Natural killer cell (primary cell): ENCODE measurements at regions not wholly inside any gene's neighbourhood (a gene's known extent, or its start where the extent isn't known, plus 50 kb on each side); places are given as distances from the start of the nearest gene placed in this dataset.

Experiments used
- ATAC-seq, 3 donors: fragments of 150-1000 bp in 2 of 3; fragments of 200-7000 bp in 1 of 3; cut with Tn5 transposase; 1 replicate in 1 of 3; 2 replicates in 2 of 3; pipeline ENCODE4 v1.10.0; 2021; ENCODE audit warnings: mild to moderate bottlenecking in 2 of 3, moderate library complexity in 2 of 3
- DNase-seq, 2 donors: peaks; one replicate each; pipeline versions ENCODE4 v3.0.0 to v3.0.0-alpha.2; 2013 to 2021; ENCODE audit warnings: mixed read lengths in 1 of 2
- H3K27ac ChIP-seq: one replicate; pipeline ENCODE4 v1.5.1; 2013; ENCODE audit warnings: mild to moderate bottlenecking, low read length
- H3K27me3 ChIP-seq: one replicate; pipeline ENCODE4 v1.6.1; 2013; ENCODE audit warnings: low read length; ENCODE audit not compliant: control insufficient read depth, insufficient read depth
- H3K36me3 ChIP-seq: one replicate; pipeline ENCODE4 v1.6.1; 2013; ENCODE audit warnings: low read length; ENCODE audit not compliant: control insufficient read depth, insufficient read depth
- H3K4me1 ChIP-seq: one replicate; pipeline ENCODE4 v1.6.1; 2013; ENCODE audit warnings: low read length; ENCODE audit not compliant: control insufficient read depth, insufficient read depth
- H3K4me3 ChIP-seq: one replicate; pipeline ENCODE4 v1.5.1; 2013; ENCODE audit warnings: low read length
- H3K9me3 ChIP-seq: one replicate; pipeline ENCODE4 v1.6.1; 2013; ENCODE audit warnings: low read length; ENCODE audit not compliant: control insufficient read depth, insufficient read depth
- H3K27ac Mint-ChIP-seq, 2 donors: one replicate each; pipeline ENCODE4 v1.8.0; 2022; ENCODE audit warnings: mild to moderate bottlenecking in 2 of 2, mixed read lengths in 2 of 2, moderate library complexity in 1 of 2
- H3K27me3 Mint-ChIP-seq, 2 donors: one replicate each; pipeline ENCODE4 v1.8.0; 2022; ENCODE audit warnings: low read depth in 2 of 2, mixed read lengths in 2 of 2
- H3K36me3 Mint-ChIP-seq: one replicate; pipeline ENCODE4 v1.8.0; 2022; ENCODE audit warnings: mixed read lengths
- H3K4me1 Mint-ChIP-seq, 2 donors: one replicate each; pipeline ENCODE4 v1.8.0; 2022; ENCODE audit warnings: mixed read lengths in 2 of 2
- H3K4me3 Mint-ChIP-seq: one replicate; pipeline ENCODE4 v1.8.0; 2022; ENCODE audit warnings: mild to moderate bottlenecking, moderate library complexity, mixed read lengths
- H3K9me3 Mint-ChIP-seq, 2 donors: one replicate each; pipeline ENCODE4 v1.8.0; 2022; ENCODE audit warnings: mixed read lengths in 2 of 2
- CTCF ChIP-seq: fragments of 200-600 bp; IDR thresholded peaks from one replicate; pipeline ENCODE4 v1.8.0; 2022; ENCODE audit warnings: antibody characterized with exemption
- WGBS: methylation state at CpG from one replicate; pipeline ENCODE4 v1.1.7; 2013; ENCODE audit warnings: missing lambda C conversion rate; ENCODE audit not compliant: insufficient coverage; 5-methylcytosine and 5-hydroxymethylcytosine counted together
- intact Hi-C: fragments of 100-400 bp; cut with micrococcal nuclease; formaldehyde crosslinking; loops from one replicate; pipeline ENCODE4 v1.14.2; 2022

GRCh38 chr16:73459586-73459985, 411.7 kb upstream of the ZFHX3 start:
- no peak overlapping the region for H3K4me3 ChIP-seq
- intact Hi-C loops = no loop called here
- H3K4me1 ChIP-seq = no peaks in the 10 kb centered on the region
- H3K36me3 ChIP-seq = no peaks in the 10 kb centered on the region
- Mint-ChIP-seq H3K27ac (no peak overlapping the region), H3K9me3 (peaks cover 3 to 4% of the 10 kb centered on the region in 2 donors), H3K27me3 (no peaks in the 10 kb centered on the region), H3K4me3 (no peak overlapping the region), H3K36me3 (no peaks in the 10 kb centered on the region), H3K4me1 (no peaks in the 10 kb centered on the region)
- H3K27me3 ChIP-seq = no peaks in the 10 kb centered on the region
- ATAC-seq = no peak
- no peak overlapping the region for H3K27ac ChIP-seq
- 77% methylated on average over 3 of the region's 5 CpGs for WGBS
- no peak for TF ChIP-seq CTCF
- DNase-seq = no peak
- no peaks in the 10 kb centered on the region for H3K9me3 ChIP-seq

- Mint-ChIP-seq H3K36me3 (no peaks in the 10 kb centered on the region), H3K4me3 (no peak overlapping the region), H3K9me3 (peaks cover 0 to 4% of the 10 kb centered on the region in 2 donors), H3K4me1 (no peaks in the 10 kb centered on the region), H3K27ac (no peak overlapping the region), H3K27me3 (no peaks in the 10 kb centered on the region)
- Histone ChIP-seq H3K27ac (no peak overlapping the region), H3K4me1 (no peaks in the 10 kb centered on the region), H3K36me3 (no peaks in the 10 kb centered on the region), H3K27me3 (no peaks in the 10 kb centered on the region), H3K4me3 (no peak overlapping the region), H3K9me3 (no peaks in the 10 kb centered on the region)
- no peak for TF ChIP-seq CTCF
- intact Hi-C loops = no loop called here
- 86% methylated on average over 1 of the region's 1 CpG for WGBS
- no peak for ATAC-seq
- no peak for DNase-seq
These were observed 409.9 kb upstream of the ZFHX3 start for GRCh38 chr16:73457851-73458250.

- WGBS = 93% methylated on average over 2 of the region's 3 CpGs
- Mint-ChIP-seq H3K27ac (no peak overlapping the region), H3K4me1 (no peaks in the 10 kb centered on the region), H3K27me3 (no peaks in the 10 kb centered on the region), H3K4me3 (no peak overlapping the region), H3K36me3 (peaks cover 15% of the 10 kb centered on the region), H3K9me3 (peaks cover 5 to 7% of the 10 kb centered on the region in 2 donors)
- TF ChIP-seq CTCF = no peak
- DNase-seq (no peak), ATAC-seq (no peak)
- Histone ChIP-seq H3K4me3 (no peak overlapping the region), H3K9me3 (no peaks in the 10 kb centered on the region), H3K4me1 (no peaks in the 10 kb centered on the region), H3K36me3 (no peaks in the 10 kb centered on the region), H3K27ac (no peak overlapping the region), H3K27me3 (no peaks in the 10 kb centered on the region)
- intact Hi-C loops = no loop called here
These were observed 401.0 kb upstream of the ZFHX3 start for GRCh38 chr16:73448970-73449369.

GRCh38 chr16:73447846-73448245, 399.9 kb upstream of the ZFHX3 start:
- no peak overlapping the region for H3K4me3 ChIP-seq
- ATAC-seq (no peak), DNase-seq (no peak)
- no peaks in the 10 kb centered on the region for H3K9me3 ChIP-seq
- Mint-ChIP-seq H3K9me3 (peaks cover 2 to 7% of the 10 kb centered on the region in 2 donors), H3K4me1 (no peaks in the 10 kb centered on the region), H3K4me3 (no peak overlapping the region), H3K27me3 (peaks cover 0 to 2% of the 10 kb centered on the region in 2 donors), H3K36me3 (peaks cover 15% of the 10 kb centered on the region), H3K27ac (no peak overlapping the region)
- H3K36me3 ChIP-seq = no peaks in the 10 kb centered on the region
- WGBS = 100% methylated on average over 2 of the region's 2 CpGs
- H3K27ac ChIP-seq = no peak overlapping the region
- no peaks in the 10 kb centered on the region for H3K27me3 ChIP-seq
- TF ChIP-seq CTCF = no peak
- intact Hi-C loops = no loop called here
- H3K4me1 ChIP-seq = no peaks in the 10 kb centered on the region
